K562 (cell line): ENCODE measurements at regions not wholly inside any gene's neighbourhood (a gene's known extent, or its start where the extent isn't known, plus 50 kb on each side); places are given as distances from the start of the nearest gene placed in this dataset.

Experiments
- ATAC-seq: fragments of 200-7000 bp; cut with Tn5 transposase; 3 replicates; pipeline ENCODE4 v1.9.1; 2020; ENCODE audit warnings: moderate library complexity
- BruUV-seq: library from RNA; stranded (reverse); fragments of 400-500 nt; replicated peaks from 2 replicates; lab custom pipeline; 2021; lab: Mats Ljungman, UMichigan
- CTCF ChIA-PET: fragments of 300-600 bp; formaldehyde crosslinking; extraction: SDS; loops from one replicate; lab custom pipeline; 2021; ENCODE audit warnings: low intra/inter-chr PET ratio; lab: Yijun Ruan, JAX
- POLR2A ChIA-PET: fragments of 300-600, 350-650 bp; sonication (Branson Sonifier 250); formaldehyde crosslinking; extraction: SDS; loops from one replicate; lab custom pipeline; 2021; ENCODE audit warnings: antibody characterized with exemption, inconsistent platforms; lab: Yijun Ruan, JAX
- DNase-seq, 4 experiments: peaks; one replicate each; pipeline versions ENCODE4 v3.0.0 to v3.0.0-alpha.2; 2011 to 2018; ENCODE audit warnings: low spot score in 3 of 4, mixed read lengths in 3 of 4; ENCODE audit errors: extremely low read depth in 1 of 4
- FAIRE-seq: peaks from 2 replicates; lab custom pipeline; 2011; peaks lifted over from hg19 to GRCh38; lab: Jason Lieb, UNC
- H2AFZ ChIP-seq: 2 replicates; pipeline ENCODE4 v1.6.0; 2011; ENCODE audit warnings: low read depth, low read length, control low read depth, inconsistent platforms
- H3K27ac ChIP-seq: fragments of 200-600 bp; 3 replicates; pipeline ENCODE4 v1.8.0; 2011; ENCODE audit warnings: low read depth, mild to moderate bottlenecking, control low read depth, inconsistent platforms, low read length, moderate library complexity, mixed read lengths; ENCODE audit errors: extremely low read depth
- H3K27me3 ChIP-seq, 2 experiments: fragments of 300-600 bp in 1 of 2; 2 replicates in 1 of 2; 3 replicates in 1 of 2; pipeline versions ENCODE4 v1.6.0 to v1.8.0; 2011; ENCODE audit warnings: inconsistent platforms in 2 of 2, low read length in 2 of 2, mild to moderate bottlenecking in 1 of 2, mixed read lengths in 1 of 2, moderate library complexity in 1 of 2; ENCODE audit not compliant: control insufficient read depth in 2 of 2, insufficient read depth in 2 of 2
- H3K36me3 ChIP-seq: fragments of 300-600 bp; 3 replicates; pipeline ENCODE4 v1.8.0; 2011; ENCODE audit warnings: mild to moderate bottlenecking, low read length, inconsistent platforms; ENCODE audit not compliant: control insufficient read depth, insufficient read depth
- H3K4me1 ChIP-seq, 2 experiments: fragments of 200-600 bp in 1 of 2; replicated peaks in 1 of 2; 2 replicates in 1 of 2; 3 replicates in 1 of 2; pipeline versions ENCODE4 v1.5.1 to v1.8.0; 2011; ENCODE audit warnings: inconsistent platforms in 2 of 2, low read length in 2 of 2, mild to moderate bottlenecking in 1 of 2, mixed read lengths in 1 of 2, moderate library complexity in 1 of 2; ENCODE audit not compliant: control insufficient read depth in 2 of 2, insufficient read depth in 2 of 2
- H3K4me2 ChIP-seq: 2 replicates; pipeline ENCODE4 v1.6.1; 2011; ENCODE audit warnings: low read length, control low read depth, inconsistent platforms, mixed read lengths; ENCODE audit not compliant: insufficient read depth
- H3K4me3 ChIP-seq: fragments of 200-600 bp; sonication (generic), shearing (Covaris generic); 2 replicates; pipeline ENCODE4 v1.5.1; 2016; ENCODE audit warnings: control low read depth, inconsistent platforms
- H3K79me2 ChIP-seq: fragments of 200-600 bp; 3 replicates; pipeline ENCODE4 v1.8.0; 2011; ENCODE audit warnings: low read length, inconsistent platforms; ENCODE audit not compliant: control insufficient read depth, insufficient read depth
- H3K9ac ChIP-seq, 2 experiments: 2 replicates each; pipeline versions ENCODE4 v1.6.0 to v1.6.1; 2011; ENCODE audit warnings: low read depth in 2 of 2, low read length in 2 of 2, control low read depth in 1 of 2, inconsistent platforms in 1 of 2, mild to moderate bottlenecking in 1 of 2, mixed read lengths in 1 of 2; ENCODE audit not compliant: insufficient read depth in 1 of 2
- H3K9me1 ChIP-seq: one replicate; pipeline ENCODE4 v1.6.0; 2011; ENCODE audit warnings: inconsistent platforms, mild to moderate bottlenecking, low read length, moderate library complexity; ENCODE audit not compliant: control insufficient read depth, insufficient read depth
- H3K9me3 ChIP-seq: replicated peaks from 2 replicates; pipeline ENCODE4 v1.5.1; 2011; ENCODE audit warnings: low read depth, low read length, inconsistent platforms; ENCODE audit not compliant: control insufficient read depth, insufficient read depth
- H4K20me1 ChIP-seq: replicated peaks from 2 replicates; pipeline ENCODE4 v1.6.1; 2011; ENCODE audit warnings: low read length, inconsistent platforms, mixed read lengths; ENCODE audit not compliant: control insufficient read depth, insufficient read depth
- BRD4 ChIP-seq: fragments of 200-600 bp; sonication (generic); IDR thresholded peaks from 2 replicates; pipeline ENCODE4 v1.6.1; 2017; ENCODE audit warnings: inconsistent platforms
- HSF4 ChIP-seq: fragments of 250-450 bp; sonication (Bioruptor Pico); IDR thresholded peaks from 2 replicates; pipeline ENCODE4 v2.1.2; 2022; ENCODE audit warnings: mild to moderate bottlenecking, moderate library complexity, borderline replicate concordance
- PCBP2 ChIP-seq: fragments of 200-400 bp; formaldehyde crosslinking; IDR thresholded peaks from 2 replicates; pipeline ENCODE4 v1.6.1; 2018; ENCODE audit warnings: low read length, low read depth, mild to moderate bottlenecking, moderate library complexity; ENCODE audit not compliant: poor library complexity, severe bottlenecking
- PTTG1 ChIP-seq: fragments of 450-650 bp; IDR thresholded peaks from 2 replicates; pipeline ENCODE4 v1.6.1; 2016; ENCODE audit warnings: low read depth, mild to moderate bottlenecking, missing genetic modification characterization, missing compliant biosample characterization
- RBM25 ChIP-seq: fragments of 200-400 bp; formaldehyde crosslinking; IDR thresholded peaks from 2 replicates; pipeline ENCODE4 v1.6.1; 2018; ENCODE audit warnings: low read length, low read depth, moderate library complexity; ENCODE audit not compliant: severe bottlenecking
- SPI1 ChIP-seq: IDR thresholded peaks from 2 replicates; pipeline ENCODE4 v1.6.1; 2011; ENCODE audit warnings: low read depth, low read length, control low read depth, borderline replicate concordance
- ZNF140 ChIP-seq: fragments of 250-450 bp; sonication (Bioruptor Pico); IDR thresholded peaks from 2 replicates; pipeline ENCODE4 v1.8.0; 2021; ENCODE audit warnings: moderate library complexity, mild to moderate bottlenecking, inconsistent platforms
- WGBS: fragments of 100-300 bp; shearing (Covaris generic); methylation state at CpG from one replicate; pipeline ENCODE4 v1.1.6; 2016; ENCODE audit warnings: low coverage, mixed read lengths; ENCODE audit not compliant: insufficient coverage; ENCODE audit errors: missing lambda C conversion rate; 5-methylcytosine and 5-hydroxymethylcytosine counted together
- in situ Hi-C: fragments of 300-500 bp; cut with MboI; formaldehyde crosslinking; loops from 4 replicates; pipeline ENCODE4 v1.15.0; 2018; ENCODE audit warnings: inconsistent platforms, mixed read lengths
- intact Hi-C: fragments of 100-400 bp; cut with micrococcal nuclease; formaldehyde crosslinking; loops from 2 replicates; pipeline ENCODE4 v1.14.2; 2022
- TF ChIP-seq, protein P1 (sequence below): fragments of 200-800 bp; sonication (Bioruptor generic); IDR thresholded peaks from 2 replicates; pipeline ENCODE4 v1.6.1; 2016; ENCODE audit warnings: missing genetic modification characterization, missing compliant biosample characterization
- TF ChIP-seq, protein P2 (sequence below), 3 experiments: fragments of 200-800 bp in 1 of 3; fragments of 250-450 bp in 1 of 3; fragments of 450-650 bp in 1 of 3; sonication (Bioruptor Pico) in 1 of 3; sonication (Bioruptor generic) in 1 of 3; formaldehyde crosslinking in 1 of 3; IDR thresholded peaks; 2 replicates each; pipeline versions ENCODE4 v1.6.1 to v1.8.0; 2016 to 2022; ENCODE audit warnings: mild to moderate bottlenecking in 2 of 3, missing genetic modification characterization in 2 of 3, missing compliant biosample characterization in 1 of 3, moderate library complexity in 1 of 3
- TF ChIP-seq, protein P3 (sequence below): fragments of 450-650 bp; IDR thresholded peaks from 2 replicates; pipeline ENCODE4 v1.6.1; 2016; ENCODE audit warnings: borderline replicate concordance

DNA sequence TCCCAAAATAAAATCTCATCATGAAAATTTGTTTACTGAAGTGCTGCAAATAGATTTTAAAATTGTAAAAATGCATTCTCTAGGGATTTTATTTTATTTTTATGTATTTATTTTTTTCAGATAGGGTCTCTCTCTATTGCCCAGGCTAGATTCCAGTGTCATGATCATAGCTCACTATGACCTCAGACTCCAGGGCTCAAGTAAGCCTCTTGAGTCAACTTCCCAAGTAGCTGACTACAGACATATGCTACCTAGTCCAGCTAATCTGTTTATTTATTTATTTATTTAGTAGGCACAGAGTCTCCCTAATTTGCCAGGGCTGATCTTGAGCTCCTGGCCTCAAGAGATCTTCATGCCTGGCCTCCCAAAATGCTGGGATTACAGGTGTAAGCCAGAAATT lies 317.7 kb upstream of the ANXA10 start (continued):
- no peak for TF ChIP-seq RBM25
- TF ChIP-seq, protein P1, sequence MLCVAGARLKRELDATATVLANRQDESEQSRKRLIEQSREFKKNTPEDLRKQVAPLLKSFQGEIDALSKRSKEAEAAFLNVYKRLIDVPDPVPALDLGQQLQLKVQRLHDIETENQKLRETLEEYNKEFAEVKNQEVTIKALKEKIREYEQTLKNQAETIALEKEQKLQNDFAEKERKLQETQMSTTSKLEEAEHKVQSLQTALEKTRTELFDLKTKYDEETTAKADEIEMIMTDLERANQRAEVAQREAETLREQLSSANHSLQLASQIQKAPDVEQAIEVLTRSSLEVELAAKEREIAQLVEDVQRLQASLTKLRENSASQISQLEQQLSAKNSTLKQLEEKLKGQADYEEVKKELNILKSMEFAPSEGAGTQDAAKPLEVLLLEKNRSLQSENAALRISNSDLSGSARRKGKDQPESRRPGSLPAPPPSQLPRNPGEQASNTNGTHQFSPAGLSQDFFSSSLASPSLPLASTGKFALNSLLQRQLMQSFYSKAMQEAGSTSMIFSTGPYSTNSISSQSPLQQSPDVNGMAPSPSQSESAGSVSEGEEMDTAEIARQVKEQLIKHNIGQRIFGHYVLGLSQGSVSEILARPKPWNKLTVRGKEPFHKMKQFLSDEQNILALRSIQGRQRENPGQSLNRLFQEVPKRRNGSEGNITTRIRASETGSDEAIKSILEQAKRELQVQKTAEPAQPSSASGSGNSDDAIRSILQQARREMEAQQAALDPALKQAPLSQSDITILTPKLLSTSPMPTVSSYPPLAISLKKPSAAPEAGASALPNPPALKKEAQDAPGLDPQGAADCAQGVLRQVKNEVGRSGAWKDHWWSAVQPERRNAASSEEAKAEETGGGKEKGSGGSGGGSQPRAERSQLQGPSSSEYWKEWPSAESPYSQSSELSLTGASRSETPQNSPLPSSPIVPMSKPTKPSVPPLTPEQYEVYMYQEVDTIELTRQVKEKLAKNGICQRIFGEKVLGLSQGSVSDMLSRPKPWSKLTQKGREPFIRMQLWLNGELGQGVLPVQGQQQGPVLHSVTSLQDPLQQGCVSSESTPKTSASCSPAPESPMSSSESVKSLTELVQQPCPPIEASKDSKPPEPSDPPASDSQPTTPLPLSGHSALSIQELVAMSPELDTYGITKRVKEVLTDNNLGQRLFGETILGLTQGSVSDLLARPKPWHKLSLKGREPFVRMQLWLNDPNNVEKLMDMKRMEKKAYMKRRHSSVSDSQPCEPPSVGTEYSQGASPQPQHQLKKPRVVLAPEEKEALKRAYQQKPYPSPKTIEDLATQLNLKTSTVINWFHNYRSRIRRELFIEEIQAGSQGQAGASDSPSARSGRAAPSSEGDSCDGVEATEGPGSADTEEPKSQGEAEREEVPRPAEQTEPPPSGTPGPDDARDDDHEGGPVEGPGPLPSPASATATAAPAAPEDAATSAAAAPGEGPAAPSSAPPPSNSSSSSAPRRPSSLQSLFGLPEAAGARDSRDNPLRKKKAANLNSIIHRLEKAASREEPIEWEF (CRISPR knock-in tag), result no peak

DNA sequence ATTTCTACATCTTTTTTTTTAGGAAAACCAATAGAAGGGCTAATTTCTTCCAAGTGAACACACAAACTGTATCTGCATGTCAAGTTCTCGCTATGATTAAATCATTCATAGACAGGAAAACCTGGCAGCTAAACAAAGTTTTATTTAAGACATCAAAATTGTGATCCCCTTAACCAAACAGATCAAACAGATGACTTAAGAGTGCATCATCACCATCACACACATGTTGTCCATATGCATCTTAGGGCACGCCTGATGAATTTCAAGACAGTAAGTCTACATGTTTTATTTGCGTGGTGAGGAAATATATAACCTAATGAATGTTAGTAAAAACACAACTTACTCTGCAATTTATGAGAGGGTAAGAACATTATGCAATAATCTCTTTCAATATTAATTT lies 317.0 kb upstream of the ANXA10 start:
- no TSS peak for BruUV-seq
- H3K9ac ChIP-seq, result no peak overlapping the region
- no peaks in the 10 kb centered on the region for H3K4me1 ChIP-seq
- no peak overlapping the region for H2AFZ ChIP-seq
- no peak overlapping the region for H3K4me3 ChIP-seq
- H3K9me1 ChIP-seq, result no peaks in the 10 kb centered on the region
- no peak for ATAC-seq
- no peak overlapping the region for H3K4me2 ChIP-seq
- no peaks in the 10 kb centered on the region for H3K36me3 ChIP-seq
- H3K79me2 ChIP-seq, result no peaks in the 10 kb centered on the region
- in situ Hi-C loops, result no loop called here
- no peak for FAIRE-seq
- intact Hi-C loops, result no loop called here
- no peaks in the 10 kb centered on the region for H4K20me1 ChIP-seq
- H3K27me3 ChIP-seq, result no peaks in the 10 kb centered on the region
- H3K27ac ChIP-seq, result no peak overlapping the region
- ChIA-PET CTCF (no interaction called here), POLR2A (no interaction called here)
- WGBS, result 2% methylated on average over 3 of the region's 3 CpGs
- no peak for DNase-seq
- no peaks in the 10 kb centered on the region for H3K9me3 ChIP-seq
- TF ChIP-seq SPI1 (no peak), HSF4 (CRISPR knock-in tag) (no peak), PCBP2 (no peak), PTTG1 (tag) (no peak), BRD4 (no peak), ZNF140 (CRISPR knock-in tag) (no peak)
- TF ChIP-seq, protein P2, sequence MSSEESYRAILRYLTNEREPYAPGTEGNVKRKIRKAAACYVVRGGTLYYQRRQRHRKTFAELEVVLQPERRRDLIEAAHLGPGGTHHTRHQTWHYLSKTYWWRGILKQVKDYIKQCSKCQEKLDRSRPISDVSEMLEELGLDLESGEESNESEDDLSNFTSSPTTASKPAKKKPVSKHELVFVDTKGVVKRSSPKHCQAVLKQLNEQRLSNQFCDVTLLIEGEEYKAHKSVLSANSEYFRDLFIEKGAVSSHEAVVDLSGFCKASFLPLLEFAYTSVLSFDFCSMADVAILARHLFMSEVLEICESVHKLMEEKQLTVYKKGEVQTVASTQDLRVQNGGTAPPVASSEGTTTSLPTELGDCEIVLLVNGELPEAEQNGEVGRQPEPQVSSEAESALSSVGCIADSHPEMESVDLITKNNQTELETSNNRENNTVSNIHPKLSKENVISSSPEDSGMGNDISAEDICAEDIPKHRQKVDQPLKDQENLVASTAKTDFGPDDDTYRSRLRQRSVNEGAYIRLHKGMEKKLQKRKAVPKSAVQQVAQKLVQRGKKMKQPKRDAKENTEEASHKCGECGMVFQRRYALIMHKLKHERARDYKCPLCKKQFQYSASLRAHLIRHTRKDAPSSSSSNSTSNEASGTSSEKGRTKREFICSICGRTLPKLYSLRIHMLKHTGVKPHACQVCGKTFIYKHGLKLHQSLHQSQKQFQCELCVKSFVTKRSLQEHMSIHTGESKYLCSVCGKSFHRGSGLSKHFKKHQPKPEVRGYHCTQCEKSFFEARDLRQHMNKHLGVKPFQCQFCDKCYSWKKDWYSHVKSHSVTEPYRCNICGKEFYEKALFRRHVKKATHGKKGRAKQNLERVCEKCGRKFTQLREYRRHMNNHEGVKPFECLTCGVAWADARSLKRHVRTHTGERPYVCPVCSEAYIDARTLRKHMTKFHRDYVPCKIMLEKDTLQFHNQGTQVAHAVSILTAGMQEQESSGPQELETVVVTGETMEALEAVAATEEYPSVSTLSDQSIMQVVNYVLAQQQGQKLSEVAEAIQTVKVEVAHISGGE (CRISPR knock-in tag; IDR thresholded peaks at IDR 0.05), result no peak
- TF ChIP-seq, protein P3, sequence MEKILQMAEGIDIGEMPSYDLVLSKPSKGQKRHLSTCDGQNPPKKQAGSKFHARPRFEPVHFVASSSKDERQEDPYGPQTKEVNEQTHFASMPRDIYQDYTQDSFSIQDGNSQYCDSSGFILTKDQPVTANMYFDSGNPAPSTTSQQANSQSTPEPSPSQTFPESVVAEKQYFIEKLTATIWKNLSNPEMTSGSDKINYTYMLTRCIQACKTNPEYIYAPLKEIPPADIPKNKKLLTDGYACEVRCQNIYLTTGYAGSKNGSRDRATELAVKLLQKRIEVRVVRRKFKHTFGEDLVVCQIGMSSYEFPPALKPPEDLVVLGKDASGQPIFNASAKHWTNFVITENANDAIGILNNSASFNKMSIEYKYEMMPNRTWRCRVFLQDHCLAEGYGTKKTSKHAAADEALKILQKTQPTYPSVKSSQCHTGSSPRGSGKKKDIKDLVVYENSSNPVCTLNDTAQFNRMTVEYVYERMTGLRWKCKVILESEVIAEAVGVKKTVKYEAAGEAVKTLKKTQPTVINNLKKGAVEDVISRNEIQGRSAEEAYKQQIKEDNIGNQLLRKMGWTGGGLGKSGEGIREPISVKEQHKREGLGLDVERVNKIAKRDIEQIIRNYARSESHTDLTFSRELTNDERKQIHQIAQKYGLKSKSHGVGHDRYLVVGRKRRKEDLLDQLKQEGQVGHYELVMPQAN, result no peak
